BE2C (cell line): ENCODE measurements at regions not wholly inside any gene's neighbourhood (a gene's known extent, or its start where the extent isn't known, plus 50 kb on each side); places are given as distances from the start of the nearest gene placed in this dataset.

Source experiments
- DNase-seq: peaks from one replicate; pipeline ENCODE4 v3.0.0-alpha.2; 2020
- H3K27me3 ChIP-seq: fragments of 250-450 bp; sonication (Bioruptor Pico); 2 replicates; pipeline ENCODE4 v1.5.1; 2020; ENCODE audit warnings: mild to moderate bottlenecking
- H3K36me3 ChIP-seq: fragments of 250-450 bp; sonication (Bioruptor Pico); 2 replicates; pipeline ENCODE4 v1.5.1; 2020; ENCODE audit warnings: mild to moderate bottlenecking
- H3K4me1 ChIP-seq: fragments of 250-450 bp; sonication (Bioruptor Pico); 2 replicates; pipeline ENCODE4 v1.5.1; 2020
- H3K4me3 ChIP-seq: 2 replicates; pipeline ENCODE4 v1.5.1; 2011; ENCODE audit warnings: low read depth, low read length
- H3K9me3 ChIP-seq: fragments of 250-450 bp; sonication (Bioruptor Pico); 2 replicates; pipeline ENCODE4 v1.5.1; 2020
- TF ChIP-seq, protein P1 (sequence below): IDR thresholded peaks from 2 replicates; pipeline ENCODE4 v1.5.1; 2012; ENCODE audit warnings: mild to moderate bottlenecking, low read depth, low read length

GRCh38 chr5:40410231-40410861 lies 269.4 kb upstream of the PTGER4 start:
- DNase-seq: no peak
- Histone ChIP-seq H3K4me1 (no peaks in the 10 kb centered on the region), H3K9me3 (no peaks in the 10 kb centered on the region), H3K36me3 (no peaks in the 10 kb centered on the region), H3K4me3 (no peak overlapping the region), H3K27me3 (no peaks in the 10 kb centered on the region)
- TF ChIP-seq, protein P1, sequence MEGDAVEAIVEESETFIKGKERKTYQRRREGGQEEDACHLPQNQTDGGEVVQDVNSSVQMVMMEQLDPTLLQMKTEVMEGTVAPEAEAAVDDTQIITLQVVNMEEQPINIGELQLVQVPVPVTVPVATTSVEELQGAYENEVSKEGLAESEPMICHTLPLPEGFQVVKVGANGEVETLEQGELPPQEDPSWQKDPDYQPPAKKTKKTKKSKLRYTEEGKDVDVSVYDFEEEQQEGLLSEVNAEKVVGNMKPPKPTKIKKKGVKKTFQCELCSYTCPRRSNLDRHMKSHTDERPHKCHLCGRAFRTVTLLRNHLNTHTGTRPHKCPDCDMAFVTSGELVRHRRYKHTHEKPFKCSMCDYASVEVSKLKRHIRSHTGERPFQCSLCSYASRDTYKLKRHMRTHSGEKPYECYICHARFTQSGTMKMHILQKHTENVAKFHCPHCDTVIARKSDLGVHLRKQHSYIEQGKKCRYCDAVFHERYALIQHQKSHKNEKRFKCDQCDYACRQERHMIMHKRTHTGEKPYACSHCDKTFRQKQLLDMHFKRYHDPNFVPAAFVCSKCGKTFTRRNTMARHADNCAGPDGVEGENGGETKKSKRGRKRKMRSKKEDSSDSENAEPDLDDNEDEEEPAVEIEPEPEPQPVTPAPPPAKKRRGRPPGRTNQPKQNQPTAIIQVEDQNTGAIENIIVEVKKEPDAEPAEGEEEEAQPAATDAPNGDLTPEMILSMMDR: no peak

GRCh38 chr5:40409601-40410000 lies 270.1 kb upstream of the PTGER4 start:
- TF ChIP-seq, protein P1: no peak
- no peaks in the 10 kb centered on the region for H3K9me3 ChIP-seq
- no peak overlapping the region for H3K4me3 ChIP-seq
- H3K4me1 ChIP-seq: no peaks in the 10 kb centered on the region
- no peak for DNase-seq
- no peaks in the 10 kb centered on the region for H3K36me3 ChIP-seq
- no peaks in the 10 kb centered on the region for H3K27me3 ChIP-seq

GRCh38 chr5:40406741-40407211 lies 272.9 kb upstream of the PTGER4 start:
- Histone ChIP-seq H3K36me3 (no peaks in the 10 kb centered on the region), H3K27me3 (no peaks in the 10 kb centered on the region), H3K9me3 (no peaks in the 10 kb centered on the region), H3K4me1 (no peaks in the 10 kb centered on the region), H3K4me3 (no peak overlapping the region)
- DNase-seq: no peak
- TF ChIP-seq, protein P1: no peak

DNA sequence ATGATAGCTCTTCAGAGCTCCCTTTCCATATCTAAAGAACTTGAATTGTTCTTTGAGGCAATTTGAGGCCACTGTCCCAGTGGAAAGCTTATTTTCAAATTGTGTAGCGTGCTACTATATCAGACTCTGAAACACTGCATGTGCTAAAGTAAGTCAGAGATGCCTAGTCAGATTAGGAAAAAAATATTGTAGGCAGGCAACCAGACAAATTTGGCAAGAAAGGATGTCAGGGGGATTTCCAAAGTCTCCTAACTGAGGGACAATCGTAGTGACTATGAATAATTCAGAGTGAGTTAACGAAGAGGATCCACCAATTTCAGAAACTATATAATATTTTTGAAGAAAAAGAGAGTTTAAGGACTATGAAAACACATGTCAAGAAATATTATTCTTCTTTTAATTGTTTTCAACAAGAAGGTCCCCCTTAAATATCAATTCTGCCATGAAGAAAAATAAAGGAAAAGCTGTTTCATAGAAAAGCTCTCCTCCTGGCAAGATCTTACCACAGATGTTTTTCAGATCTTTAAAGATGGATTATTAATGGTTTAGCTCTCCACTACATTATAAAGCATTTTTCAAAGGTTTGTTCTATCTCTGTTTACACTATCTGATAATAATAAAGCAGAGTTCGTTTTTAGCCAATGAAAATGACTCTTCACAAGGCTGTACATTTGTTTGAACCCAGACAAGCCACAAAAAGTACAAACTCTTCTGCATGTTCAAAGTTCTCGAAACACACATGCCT lies 273.5 kb upstream of the PTGER4 start:
- no peaks in the 10 kb centered on the region for H3K36me3 ChIP-seq
- no peak overlapping the region for H3K4me3 ChIP-seq
- TF ChIP-seq, protein P1: no peak
- H3K27me3 ChIP-seq: no peaks in the 10 kb centered on the region
- no peak for DNase-seq
- H3K9me3 ChIP-seq: no peaks in the 10 kb centered on the region
- no peaks in the 10 kb centered on the region for H3K4me1 ChIP-seq

DNA sequence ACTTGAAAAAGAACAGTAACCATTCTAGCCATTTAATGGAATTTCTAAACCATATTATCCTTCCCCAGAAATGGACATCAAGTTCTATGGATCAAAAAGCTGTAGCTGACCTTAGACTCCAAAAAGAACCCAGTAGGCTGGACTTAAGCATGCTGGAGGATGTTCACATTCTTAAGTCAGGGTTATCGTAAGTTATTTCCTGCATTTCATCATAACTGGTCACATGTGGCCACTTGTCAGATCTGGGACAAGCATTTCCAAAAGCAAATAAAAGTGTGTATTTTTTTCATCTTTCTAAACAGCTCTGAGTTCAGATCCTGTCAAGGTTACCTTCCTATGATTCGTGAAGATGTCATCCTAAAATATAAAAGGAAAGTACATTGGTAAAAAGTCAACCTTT lies 274.5 kb upstream of the PTGER4 start:
- TF ChIP-seq, protein P1: no peak
- H3K36me3 ChIP-seq: no peaks in the 10 kb centered on the region
- H3K4me3 ChIP-seq: no peak overlapping the region
- no peaks in the 10 kb centered on the region for H3K9me3 ChIP-seq
- DNase-seq: no peak
- H3K27me3 ChIP-seq: no peaks in the 10 kb centered on the region
- H3K4me1 ChIP-seq: no peaks in the 10 kb centered on the region

DNA sequence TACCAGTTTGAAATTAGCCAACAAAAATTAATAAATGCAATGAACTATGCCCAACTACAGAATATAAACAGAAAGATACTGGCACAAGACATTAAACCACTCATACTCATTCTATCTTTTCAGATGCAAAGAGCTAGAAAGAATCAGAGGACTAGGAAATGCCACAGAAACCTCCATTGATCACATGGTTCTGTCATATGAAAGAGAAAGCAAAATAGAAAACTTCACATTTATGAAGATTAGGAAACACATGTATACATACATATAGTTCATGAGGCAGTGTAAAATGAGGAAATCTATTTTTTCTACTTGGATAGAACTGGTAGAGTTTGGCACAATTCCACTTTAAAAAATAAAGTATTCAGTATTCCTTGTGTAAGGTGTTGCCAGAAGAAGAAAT lies 275.1 kb upstream of the PTGER4 start:
- Histone ChIP-seq H3K4me3 (no peak overlapping the region), H3K9me3 (no peaks in the 10 kb centered on the region), H3K27me3 (no peaks in the 10 kb centered on the region), H3K36me3 (no peaks in the 10 kb centered on the region), H3K4me1 (no peaks in the 10 kb centered on the region)
- TF ChIP-seq, protein P1: no peak
- DNase-seq: no peak
